CD4-positive, alpha-beta T cell treated with Interleukin-4 for 4 hours (primary cell): ENCODE measurements at regions not wholly inside any gene's neighbourhood (a gene's known extent, or its start where the extent isn't known, plus 50 kb on each side); places are given as distances from the start of the nearest gene placed in this dataset.

Experiments used
- DNase-seq: peaks from one replicate; pipeline ENCODE4 v3.0.0-alpha.2; 2020

DNA sequence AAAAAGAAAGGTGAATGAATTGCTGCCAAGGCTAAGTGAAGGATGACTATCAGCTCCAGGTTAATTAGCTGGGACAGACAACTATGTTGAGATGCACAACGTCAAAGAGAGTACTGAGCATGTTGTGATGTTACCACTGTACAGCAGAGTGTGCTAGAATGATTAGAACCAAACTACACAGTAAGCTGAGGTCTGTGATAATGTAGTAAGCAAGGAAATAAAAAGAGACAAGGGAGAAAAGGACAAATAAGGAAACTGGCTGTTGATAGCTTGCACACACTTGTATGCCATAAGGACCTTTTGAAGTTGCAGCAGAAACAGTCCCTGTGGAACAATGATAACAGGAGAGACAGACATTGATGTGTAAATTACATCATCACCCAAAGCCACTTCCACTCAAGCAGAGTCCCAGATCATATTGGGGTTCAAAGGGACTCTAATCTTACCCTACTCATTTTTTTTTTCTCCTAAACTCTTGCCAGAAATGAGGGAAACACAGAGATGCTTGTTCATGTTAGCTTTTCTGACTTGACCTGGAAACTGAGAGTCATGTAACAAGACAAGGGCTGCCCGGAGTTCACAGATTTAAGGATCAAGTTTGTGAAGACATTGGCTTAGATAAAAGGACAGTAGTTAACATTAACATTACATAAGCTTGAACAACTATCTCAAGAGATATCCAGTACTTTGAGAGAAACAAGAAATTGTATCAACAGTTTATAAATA lies 189.9 kb downstream of the CENPW start:
- DNase-seq = no peak

DNA sequence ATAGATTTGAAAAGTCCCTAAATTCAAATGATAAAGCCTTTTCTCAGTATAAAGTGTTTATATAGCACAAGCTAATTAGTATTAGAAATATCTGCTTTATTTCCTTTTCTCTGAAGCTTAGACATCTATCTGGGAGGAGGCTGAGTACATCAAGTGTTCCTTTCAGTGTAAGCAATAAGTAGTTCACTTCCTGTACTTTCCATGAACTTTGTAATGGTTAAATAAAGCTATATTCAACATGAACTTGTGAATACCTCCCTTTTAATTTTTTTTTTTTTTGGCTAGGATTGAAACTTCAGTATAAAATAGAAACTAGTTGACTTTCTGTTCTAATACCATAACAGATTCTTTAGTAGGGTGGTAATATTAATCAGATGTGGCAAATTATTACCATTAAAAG lies 190.9 kb downstream of the CENPW start:
- DNase-seq = no peak

GRCh38 chr6:126531286-126531685 lies 191.4 kb downstream of the CENPW start:
- DNase-seq = no peak

DNA sequence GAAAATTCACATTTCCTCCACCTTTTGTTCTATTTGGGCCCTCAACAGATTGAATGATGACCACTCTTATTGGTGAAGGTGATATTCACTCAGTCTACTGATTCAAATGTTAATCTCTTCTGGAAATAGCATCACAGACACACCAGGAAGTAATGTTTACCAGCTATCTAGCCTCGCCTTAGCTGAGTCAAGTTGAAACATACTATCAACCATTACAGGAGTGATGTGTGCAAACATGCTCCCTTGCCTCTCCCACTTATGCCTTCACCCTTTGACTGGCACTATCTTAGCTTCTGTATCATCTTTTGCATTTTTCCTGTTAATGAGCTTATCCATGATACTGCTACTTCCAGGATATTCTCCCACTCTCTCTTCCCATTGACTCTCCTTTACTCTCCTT lies 191.9 kb downstream of the CENPW start:
- no peak for DNase-seq

- no peak for DNase-seq
Observed at GRCh38 chr6:126534401-126534800, 194.5 kb downstream of the CENPW start.

GRCh38 chr6:126535138-126535537 lies 195.2 kb downstream of the CENPW start:
- no peak for DNase-seq

DNA sequence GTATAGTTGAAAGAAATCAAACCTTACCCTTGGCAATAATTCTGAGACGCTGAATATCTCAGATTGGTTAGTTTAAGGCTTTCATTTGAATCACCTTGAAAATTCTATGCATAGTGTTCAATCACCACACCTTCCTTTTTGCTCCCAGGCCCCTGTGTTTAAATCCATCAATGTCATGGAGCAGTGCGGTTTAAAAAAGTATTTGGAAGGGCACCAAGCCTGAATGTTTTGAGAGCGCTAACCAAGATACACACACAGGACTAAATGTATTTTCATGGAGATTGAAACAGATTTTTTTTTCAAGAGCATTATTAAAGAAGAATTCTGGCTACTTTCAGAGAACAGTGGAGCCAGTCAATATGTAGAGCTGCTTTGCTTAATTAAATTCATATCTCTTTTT lies 195.7 kb downstream of the CENPW start:
- no peak for DNase-seq

DNA sequence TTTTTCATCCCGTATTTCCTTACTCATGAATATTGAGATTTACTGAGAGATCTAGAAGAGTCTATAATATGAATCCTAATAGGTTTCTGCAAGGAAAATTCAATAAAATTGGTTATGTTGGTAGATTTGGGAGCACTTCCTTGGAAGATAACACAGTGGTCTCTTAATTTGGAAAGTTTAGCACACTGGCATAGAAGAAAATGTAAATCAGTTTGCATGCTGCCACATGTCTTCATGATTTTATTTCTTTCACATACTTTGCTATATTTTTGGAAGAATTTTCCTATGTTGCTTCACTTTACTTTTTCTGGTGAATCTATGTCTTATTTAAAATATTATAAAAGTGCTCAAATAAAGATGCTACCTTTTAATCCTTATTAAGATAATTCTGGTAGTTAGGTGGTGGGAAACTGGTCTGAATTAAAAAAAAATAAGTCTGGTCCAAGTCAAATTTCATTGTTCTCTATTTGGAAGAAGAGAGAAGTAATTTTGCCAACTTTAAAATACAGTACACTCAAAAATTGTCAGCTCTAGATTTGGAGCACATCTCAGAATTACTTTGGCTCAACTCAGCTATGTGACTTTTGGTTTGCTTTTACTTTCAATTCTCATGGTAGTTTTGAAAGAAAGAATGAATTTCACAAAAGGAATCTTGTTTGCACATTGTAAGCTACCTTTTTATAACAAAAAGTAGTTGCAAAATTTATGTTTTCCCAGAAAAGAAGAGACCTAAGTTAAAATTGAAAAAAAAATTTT lies 197.3 kb downstream of the CENPW start:
- DNase-seq = no peak

DNA sequence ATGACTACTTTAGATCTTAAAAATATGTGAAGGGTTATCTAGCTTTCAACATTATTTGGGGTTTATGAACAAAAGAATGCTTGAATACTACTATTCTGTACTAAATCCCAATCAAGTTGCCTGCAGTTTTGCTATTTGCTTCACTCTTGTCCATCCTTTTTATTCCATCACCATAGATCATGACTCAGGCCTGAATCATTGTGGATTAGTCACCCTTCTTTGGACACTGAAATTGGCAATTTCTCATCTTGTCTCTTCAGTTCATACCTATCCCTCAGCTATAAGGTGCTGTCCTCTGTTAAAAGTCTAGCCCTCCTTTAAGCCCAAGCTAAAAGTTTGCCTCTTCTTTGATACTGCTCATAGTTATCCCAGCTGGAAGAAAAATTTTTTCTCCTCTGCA lies 199.1 kb downstream of the CENPW start:
- DNase-seq = no peak

DNA sequence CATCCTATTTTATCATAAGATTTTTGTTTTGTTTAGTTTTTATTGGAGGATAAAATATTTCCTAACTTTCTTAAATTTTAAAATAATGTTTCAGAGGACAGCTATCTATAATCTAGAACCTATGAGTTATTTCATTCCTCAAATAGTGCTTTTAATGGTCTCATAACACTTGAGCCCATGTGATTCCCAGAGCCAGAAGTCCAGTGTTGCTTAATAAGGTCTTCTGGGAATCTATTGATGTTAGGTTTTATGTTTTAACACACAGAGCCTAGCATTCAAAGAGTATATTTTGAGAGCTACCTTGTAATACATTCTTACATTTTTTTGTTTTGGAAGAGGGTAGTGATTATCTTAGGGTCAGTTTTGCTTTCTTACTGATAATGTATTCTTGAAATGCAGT lies 200.2 kb downstream of the CENPW start:
- no peak for DNase-seq

DNA sequence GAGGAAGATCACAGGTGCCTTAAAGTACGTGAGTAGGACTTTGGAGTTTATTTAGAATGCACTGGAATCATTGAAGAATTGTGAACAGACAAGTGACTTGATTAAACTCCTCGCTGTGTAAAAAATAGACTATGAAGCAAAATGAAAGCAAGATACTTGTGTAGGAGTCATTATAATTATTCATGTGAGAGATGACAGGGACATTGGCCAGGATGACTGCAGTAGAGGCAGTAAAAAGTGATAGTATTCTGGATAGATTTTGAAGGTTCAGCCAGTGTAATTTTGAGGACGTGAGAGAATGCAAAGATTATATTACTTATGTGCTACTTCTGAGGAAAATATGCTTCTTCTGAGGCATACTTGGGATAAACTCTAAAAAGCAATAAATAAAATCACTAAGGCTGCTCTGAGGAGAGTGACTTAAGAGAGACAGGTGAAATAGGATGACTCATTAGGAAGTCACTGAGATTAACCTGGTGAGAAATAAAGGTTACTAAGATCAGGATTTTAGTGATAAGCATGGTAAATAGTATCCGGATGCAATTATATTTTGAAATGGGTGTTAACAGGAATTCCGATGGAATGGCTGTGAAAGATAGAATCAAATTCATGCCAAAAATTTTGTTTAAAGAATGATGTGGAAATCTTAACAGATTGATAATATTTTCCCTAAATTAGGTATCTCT lies 202.0 kb downstream of the CENPW start:
- DNase-seq = no peak

DNA sequence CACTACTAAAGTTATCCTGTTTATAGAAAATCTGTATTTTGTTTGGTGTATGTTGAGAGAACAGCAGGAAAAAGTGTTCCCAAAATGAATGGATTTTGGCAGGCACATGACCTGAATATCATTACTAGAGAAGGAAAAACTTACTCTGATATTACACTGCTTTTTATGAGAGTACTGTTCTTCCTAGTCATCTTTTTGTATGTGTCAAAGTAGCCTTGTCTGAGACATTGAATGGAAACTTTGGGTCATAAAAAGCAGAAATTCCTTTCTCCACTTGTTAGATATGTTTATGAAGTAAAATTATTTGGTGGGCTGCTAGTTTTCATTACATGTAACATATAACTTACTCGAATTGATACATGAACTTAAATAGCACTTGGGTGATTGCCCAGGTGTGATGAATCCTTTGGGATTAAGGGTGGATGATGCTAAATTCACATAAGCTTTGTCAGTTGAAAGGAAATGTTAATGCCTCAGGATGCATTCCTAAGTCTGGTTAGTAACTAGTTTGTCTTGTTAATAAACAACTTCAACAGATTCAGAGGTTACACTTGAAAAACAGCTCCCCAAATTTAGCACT lies 206.7 kb downstream of the CENPW start:
- DNase-seq = no peak

DNA sequence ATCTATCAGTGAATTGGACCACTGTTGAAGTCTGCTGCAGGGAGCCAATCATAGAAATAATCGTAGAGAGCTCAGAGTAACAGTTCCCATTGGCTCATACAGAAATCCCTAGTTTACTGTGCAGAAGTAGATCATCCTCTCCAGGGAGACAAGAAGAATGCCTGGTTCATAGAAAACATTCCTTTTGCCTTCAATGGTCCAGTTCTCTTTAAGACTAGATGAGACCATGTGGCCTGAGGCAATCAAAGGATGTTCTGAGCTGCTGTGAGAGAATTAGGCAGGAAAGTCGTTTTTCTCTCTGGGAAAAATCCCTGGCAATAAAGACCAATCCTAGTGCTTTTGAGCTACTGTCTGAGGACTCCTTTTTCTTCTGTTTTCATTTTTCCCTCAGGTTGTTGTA lies 208.4 kb downstream of the CENPW start:
- DNase-seq = no peak

DNA sequence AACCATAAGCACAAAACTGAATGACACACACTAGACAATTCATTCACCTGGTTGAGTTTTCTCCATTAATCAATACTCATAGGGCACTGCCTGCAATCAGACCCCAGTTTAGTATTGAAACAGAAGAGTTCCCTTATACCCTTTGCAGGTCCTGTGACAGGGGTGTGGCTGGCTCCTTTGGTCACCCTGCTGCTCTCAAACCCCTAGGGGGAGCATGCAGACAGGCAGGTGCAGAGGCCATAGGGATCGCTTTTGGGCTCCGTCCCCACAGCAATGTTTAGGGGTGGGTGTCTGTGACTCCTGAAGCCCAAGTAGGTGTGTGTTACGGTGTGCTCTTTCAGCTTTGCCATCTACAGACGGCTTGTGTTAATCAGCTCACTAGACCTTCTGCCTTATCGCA lies 210.4 kb downstream of the CENPW start:
- DNase-seq = no peak

- DNase-seq = no peak
Observed at GRCh38 chr6:126551832-126552231, 211.9 kb downstream of the CENPW start.

DNA sequence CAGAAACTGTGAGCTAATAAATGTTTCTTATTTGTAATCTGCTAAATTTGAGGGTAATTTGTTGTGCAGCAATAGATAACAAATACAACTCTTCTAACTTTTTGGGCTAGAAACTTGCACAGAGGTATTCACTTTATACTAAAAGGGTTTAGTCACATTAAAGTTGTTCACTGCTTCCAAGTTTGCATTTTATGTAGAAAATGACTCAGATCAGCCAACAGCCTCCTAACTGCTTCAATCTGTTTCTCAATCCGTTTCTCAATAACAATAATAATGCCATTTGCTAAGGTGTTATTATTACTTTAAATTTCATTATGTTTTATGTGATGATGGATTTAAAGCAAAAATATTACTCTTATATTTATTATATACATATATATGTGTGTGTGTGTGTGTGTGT lies 213.9 kb downstream of the CENPW start:
- DNase-seq = no peak

GRCh38 chr6:126570507-126570906 lies 230.6 kb downstream of the CENPW start:
- DNase-seq = no peak

DNA sequence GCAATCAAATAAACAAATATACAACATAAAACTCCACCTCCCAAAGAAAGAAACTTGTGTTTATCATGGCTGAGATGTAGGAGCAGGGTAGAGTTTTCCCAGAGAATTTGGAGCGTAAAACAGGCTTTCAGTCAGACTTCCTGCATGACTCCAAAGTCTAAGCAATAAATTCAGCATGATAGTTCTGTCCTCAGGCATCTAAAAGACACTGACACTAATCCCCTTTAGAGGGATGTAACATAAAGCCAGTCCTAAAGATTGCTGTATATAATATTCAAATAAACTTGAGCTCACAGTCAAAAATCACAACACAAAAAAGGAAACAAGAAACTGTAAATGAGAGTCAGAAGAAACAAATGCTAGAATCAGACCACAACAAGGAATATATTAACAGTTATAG lies 234.4 kb downstream of the CENPW start:
- no peak for DNase-seq

- no peak for DNase-seq
Observed at GRCh38 chr6:126581316-126581715, 241.4 kb downstream of the CENPW start.

- no peak for DNase-seq
Observed at GRCh38 chr6:126600258-126600916, 260.5 kb downstream of the CENPW start.

DNA sequence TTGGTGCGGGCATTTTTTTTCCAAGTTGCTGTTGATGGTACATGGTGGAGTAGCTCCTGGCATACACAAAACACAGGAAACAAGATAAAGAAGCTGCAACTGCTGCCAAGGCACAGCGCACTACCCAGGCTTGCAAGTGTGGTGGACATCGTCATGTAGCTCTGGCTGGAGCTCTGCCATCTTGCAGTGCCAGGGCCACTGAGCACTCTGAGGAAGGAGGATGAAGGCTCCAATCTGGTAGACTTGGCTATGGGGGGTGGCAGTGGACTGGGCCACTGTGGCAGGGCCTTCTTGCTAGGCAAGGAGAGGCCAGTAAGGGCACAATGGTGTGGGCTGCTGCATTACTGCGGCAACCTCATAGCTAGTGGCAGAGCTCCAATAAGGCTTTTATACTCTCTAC lies 263.5 kb downstream of the CENPW start:
- DNase-seq = no peak

DNA sequence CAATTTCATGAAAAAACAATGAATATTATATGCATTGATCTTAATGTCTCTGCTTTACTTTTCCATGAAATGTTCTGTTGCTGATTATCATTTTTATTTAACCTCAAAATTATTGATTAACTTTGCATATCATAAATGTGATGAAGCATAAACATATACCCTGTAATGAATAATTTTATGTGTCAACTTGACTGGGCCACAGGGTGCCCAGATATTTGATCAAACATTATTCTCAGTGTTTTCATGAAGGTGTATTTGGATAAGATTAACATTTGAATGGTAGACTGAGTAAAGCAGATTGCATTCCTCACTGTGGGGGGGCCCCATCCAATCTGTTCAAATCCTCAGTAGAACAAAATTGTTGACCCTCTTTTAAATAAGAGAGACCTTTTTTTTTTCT lies 265.2 kb downstream of the CENPW start:
- DNase-seq = no peak

- no peak for DNase-seq
Observed at GRCh38 chr6:126607289-126607688, 267.4 kb downstream of the CENPW start.
